A549 (cell line): ENCODE measurements at regions not wholly inside any gene's neighbourhood (a gene's known extent, or its start where the extent isn't known, plus 50 kb on each side); places are given as distances from the start of the nearest gene placed in this dataset.

Source experiments
- ATAC-seq, 2 experiments: fragments of 200-7000 bp in 1 of 2; fragments of >200 bp in 1 of 2; cut with Nextera tagmentation in 1 of 2; cut with Tn5 transposase in 1 of 2; 3 replicates each; pipeline versions ENCODE4 v1.8.0 to v1.9.1; 2018 to 2020; ENCODE audit warnings: mild to moderate bottlenecking in 1 of 2, moderate library complexity in 1 of 2
- CTCF ChIA-PET: fragments of 300-600 bp; sonication (Branson Sonifier 250); formaldehyde crosslinking; extraction: SDS; loops from one replicate; lab custom pipeline; 2021; ENCODE audit warnings: antibody characterized with exemption, inconsistent platforms; lab: Yijun Ruan, JAX
- POLR2A ChIA-PET: fragments of 350-600 bp; formaldehyde crosslinking; extraction: SDS; loops from one replicate; lab custom pipeline; 2021; ENCODE audit warnings: antibody characterized with exemption, inconsistent platforms; lab: Yijun Ruan, JAX
- DNase-seq, 2 experiments: peaks; one replicate each; pipeline versions ENCODE4 v3.0.0 to v3.0.0-alpha.2; 2011 to 2016; ENCODE audit warnings: low read depth in 1 of 2, low spot score in 1 of 2
- FAIRE-seq: peaks from 2 replicates; lab custom pipeline; 2011; peaks lifted over from hg19 to GRCh38; lab: Jason Lieb, UNC
- H3K27ac ChIP-seq, 2 experiments: fragments of >200 bp; sonication (Bioruptor Twin); formaldehyde crosslinking; 3 replicates each; pipeline ENCODE4 v1.5.1; 2016 to 2017
- H3K4me1 ChIP-seq: fragments of >200 bp; sonication (Bioruptor Twin); formaldehyde crosslinking; 3 replicates; pipeline ENCODE4 v1.6.1; 2016
- H3K4me2 ChIP-seq: fragments of >200 bp; sonication (Bioruptor Twin); formaldehyde crosslinking; 3 replicates; pipeline ENCODE4 v1.6.1; 2016
- H3K4me3 ChIP-seq: fragments of >200 bp; sonication (Bioruptor Twin); formaldehyde crosslinking; 3 replicates; pipeline ENCODE4 v1.5.1; 2016
- H3K9me3 ChIP-seq: fragments of >200 bp; sonication (Bioruptor Twin); formaldehyde crosslinking; 3 replicates; pipeline ENCODE4 v1.6.1; 2016
- BHLHE40 ChIP-seq: IDR thresholded peaks from 2 replicates; pipeline ENCODE4 v1.6.1; 2012; ENCODE audit warnings: low read depth, low read length, inconsistent platforms
- EHF ChIP-seq: fragments of 250-450 bp; sonication (Bioruptor Pico); IDR thresholded peaks from 2 replicates; pipeline ENCODE4 v1.5.0; 2020; ENCODE audit warnings: mild to moderate bottlenecking
- EP300 ChIP-seq, 2 experiments: fragments of >200 bp; sonication (Bioruptor Twin); formaldehyde crosslinking; IDR thresholded peaks; 2 replicates in 1 of 2; 3 replicates in 1 of 2; pipeline ENCODE4 v1.6.1; 2016 to 2017
- FOSL2 ChIP-seq, 2 experiments: fragments of 450-650 bp in 1 of 2; fragments of >200 bp in 1 of 2; sonication (Bioruptor Twin) in 1 of 2; formaldehyde crosslinking; IDR thresholded peaks; 2 replicates each; pipeline versions ENCODE4 v1.5.0 to v1.6.1; 2016 to 2020; ENCODE audit warnings: mild to moderate bottlenecking in 1 of 2, moderate library complexity in 1 of 2
- HEYL ChIP-seq: fragments of 250-450 bp; sonication (Bioruptor Pico); IDR thresholded peaks from 2 replicates; pipeline ENCODE4 v1.8.0; 2021; ENCODE audit warnings: mild to moderate bottlenecking, moderate library complexity
- JUN ChIP-seq, 2 experiments: fragments of >200 bp; sonication (Bioruptor Twin); formaldehyde crosslinking; IDR thresholded peaks; 2 replicates in 1 of 2; 3 replicates in 1 of 2; pipeline ENCODE4 v1.6.1; 2016 to 2017
- JUNB ChIP-seq: fragments of >200 bp; sonication (Bioruptor Twin); formaldehyde crosslinking; IDR thresholded peaks from 2 replicates; pipeline ENCODE4 v1.6.1; 2016
- KDM5A ChIP-seq: fragments of 200-600 bp; sonication (generic); IDR thresholded peaks from 2 replicates; pipeline ENCODE4 v1.6.1; 2016; ENCODE audit warnings: antibody characterized with exemption, mild to moderate bottlenecking
- MAZ ChIP-seq: fragments of 150-350 bp; IDR thresholded peaks from 2 replicates; pipeline ENCODE4 v1.6.1; 2014; ENCODE audit warnings: antibody characterized with exemption, low read depth, low read length, borderline replicate concordance
- POLR2AphosphoS2 ChIP-seq: conservative IDR thresholded peaks from 2 replicates; pipeline ENCODE4 v1.6.1; 2012; ENCODE audit warnings: low read length, improper control_type of control experiment, inconsistent platforms
- RAD21 ChIP-seq, 2 experiments: fragments of >200 bp in 1 of 2; sonication (Bioruptor Twin) in 1 of 2; formaldehyde crosslinking in 1 of 2; IDR thresholded peaks in 1 of 2; conservative IDR thresholded peaks in 1 of 2; 2 replicates in 1 of 2; 3 replicates in 1 of 2; pipeline ENCODE4 v1.6.1; 2012 to 2018; ENCODE audit warnings: inconsistent platforms in 1 of 2
- RCOR1 ChIP-seq: fragments of 150-350 bp; IDR thresholded peaks from 2 replicates; pipeline ENCODE4 v1.6.1; 2014; ENCODE audit warnings: antibody characterized with exemption, low read length, low read depth
- RNF2 ChIP-seq: fragments of 200-600 bp; sonication (generic); IDR thresholded peaks from 2 replicates; pipeline ENCODE4 v1.6.1; 2016; ENCODE audit warnings: low read depth, mild to moderate bottlenecking, antibody characterized with exemption, moderate library complexity, borderline replicate concordance
- TFCP2L1 ChIP-seq: fragments of 250-450 bp; sonication (Bioruptor Pico); IDR thresholded peaks from 2 replicates; pipeline ENCODE4 v1.5.0; 2021; ENCODE audit warnings: mild to moderate bottlenecking
- TP53 ChIP-seq: fragments of 250-450 bp; sonication (Bioruptor Pico); IDR thresholded peaks from 2 replicates; pipeline ENCODE4 v1.5.0; 2021; ENCODE audit warnings: mild to moderate bottlenecking, moderate library complexity
- ZC3H11A ChIP-seq: fragments of 450-650 bp; IDR thresholded peaks from 2 replicates; pipeline ENCODE4 v1.6.1; 2014; ENCODE audit warnings: antibody characterized with exemption, mild to moderate bottlenecking
- ZFP36 ChIP-seq: fragments of 450-650 bp; IDR thresholded peaks from 2 replicates; pipeline ENCODE4 v1.6.1; 2014; ENCODE audit warnings: borderline replicate concordance; ENCODE audit not compliant: partially characterized antibody
- ZNF302 ChIP-seq: fragments of 250-450 bp; sonication (Bioruptor Pico); IDR thresholded peaks from 2 replicates; pipeline ENCODE4 v1.9.0; 2021; ENCODE audit warnings: inconsistent platforms, mild to moderate bottlenecking, moderate library complexity
- WGBS: methylation state at CpG from one replicate; pipeline ENCODE4 v1.1.6; 2017; ENCODE audit errors: missing lambda C conversion rate; 5-methylcytosine and 5-hydroxymethylcytosine counted together
- TF ChIP-seq, protein P1 (sequence below): IDR thresholded peaks from 2 replicates; pipeline ENCODE4 v1.6.1; 2012; ENCODE audit warnings: low read depth, borderline replicate concordance
- TF ChIP-seq, protein P2 (sequence below): IDR thresholded peaks from 2 replicates; pipeline ENCODE4 v1.6.1; 2012
- TF ChIP-seq, protein P3 (sequence below): fragments of >200 bp; sonication (Bioruptor Twin); formaldehyde crosslinking; IDR thresholded peaks from 3 replicates; pipeline ENCODE4 v1.6.1; 2016
- TF ChIP-seq, protein P4 (sequence below): fragments of 250-450 bp; sonication (Bioruptor Pico); IDR thresholded peaks from 2 replicates; pipeline ENCODE4 v1.5.0; 2021; ENCODE audit warnings: mild to moderate bottlenecking, moderate library complexity, borderline replicate concordance

DNA sequence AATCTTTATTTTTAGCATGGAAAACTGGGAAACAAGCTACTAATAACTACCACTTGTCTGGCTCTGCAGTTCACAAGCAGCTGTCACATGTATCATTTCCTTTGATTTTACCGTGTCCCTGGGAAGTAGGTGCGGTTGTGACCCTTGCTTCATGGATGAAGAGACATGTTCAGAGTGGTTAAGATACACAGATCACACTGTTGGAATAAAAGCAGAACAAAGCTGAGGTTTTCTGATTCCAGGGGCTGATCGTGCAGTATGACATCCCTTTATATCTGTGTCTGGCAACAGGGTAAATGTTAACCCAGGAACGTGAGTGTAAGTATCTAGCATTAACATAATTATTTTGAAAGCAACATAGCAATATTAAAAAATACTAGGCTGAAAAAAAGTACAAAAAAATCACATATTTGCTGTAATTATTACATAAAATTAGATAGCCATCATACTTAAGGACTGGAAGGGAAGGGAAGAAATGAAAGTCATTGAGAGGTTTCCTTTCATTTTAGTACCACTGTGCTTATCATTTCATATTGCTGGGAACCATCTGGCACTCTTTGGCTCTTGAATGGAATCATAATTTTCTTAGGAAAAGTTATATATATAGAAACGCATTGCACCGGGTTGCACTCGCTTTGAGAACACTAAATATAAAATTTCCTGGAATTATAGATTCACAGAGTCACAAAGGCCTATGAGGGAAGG is 62.8 kb upstream of the PAXBP1 start:
- DNase-seq (no peak), FAIRE-seq (no peak)
- no peaks in the 10 kb centered on the region for H3K4me1 ChIP-seq
- POLR2A ChIA-PET: no interaction called here
- TF ChIP-seq FOSL2 (IDR thresholded peaks at IDR 0.05): no peak
- TF ChIP-seq FOSL2 (CRISPR knock-in tag; IDR thresholded peaks at IDR 0.05): no peak
- no peak for TF ChIP-seq EP300 (IDR thresholded peaks at IDR 0.05)
- TF ChIP-seq RCOR1: no peak
- no peak for TF ChIP-seq ZC3H11A
- TF ChIP-seq HEYL (CRISPR knock-in tag): no peak
- no peak for TF ChIP-seq TP53 (CRISPR knock-in tag)
- TF ChIP-seq, protein P1, sequence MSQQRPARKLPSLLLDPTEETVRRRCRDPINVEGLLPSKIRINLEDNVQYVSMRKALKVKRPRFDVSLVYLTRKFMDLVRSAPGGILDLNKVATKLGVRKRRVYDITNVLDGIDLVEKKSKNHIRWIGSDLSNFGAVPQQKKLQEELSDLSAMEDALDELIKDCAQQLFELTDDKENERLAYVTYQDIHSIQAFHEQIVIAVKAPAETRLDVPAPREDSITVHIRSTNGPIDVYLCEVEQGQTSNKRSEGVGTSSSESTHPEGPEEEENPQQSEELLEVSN: no peak
- TF ChIP-seq JUNB: no peak
- TF ChIP-seq RAD21 (conservative IDR thresholded peaks at IDR 0.05 in 1 of 2, IDR thresholded peaks at IDR 0.05 in 1 of 2): no peak
- TF ChIP-seq ZFP36: no peak
- TF ChIP-seq, protein P2, sequence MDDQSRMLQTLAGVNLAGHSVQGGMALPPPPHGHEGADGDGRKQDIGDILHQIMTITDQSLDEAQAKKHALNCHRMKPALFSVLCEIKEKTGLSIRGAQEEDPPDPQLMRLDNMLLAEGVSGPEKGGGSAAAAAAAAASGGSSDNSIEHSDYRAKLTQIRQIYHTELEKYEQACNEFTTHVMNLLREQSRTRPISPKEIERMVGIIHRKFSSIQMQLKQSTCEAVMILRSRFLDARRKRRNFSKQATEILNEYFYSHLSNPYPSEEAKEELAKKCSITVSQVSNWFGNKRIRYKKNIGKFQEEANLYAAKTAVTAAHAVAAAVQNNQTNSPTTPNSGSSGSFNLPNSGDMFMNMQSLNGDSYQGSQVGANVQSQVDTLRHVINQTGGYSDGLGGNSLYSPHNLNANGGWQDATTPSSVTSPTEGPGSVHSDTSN: no peak
- TF ChIP-seq BHLHE40: no peak
- no peak for TF ChIP-seq RNF2
- TF ChIP-seq MAZ: no peak
- no peak for TF ChIP-seq KDM5A
- TF ChIP-seq ZNF302 (CRISPR knock-in tag): no peak
- TF ChIP-seq, all 56 proteins: peak for 0
- Histone ChIP-seq H3K9me3 (peaks cover 12% of the 10 kb centered on the region; the same call in 2 of the 3 replicates), H3K4me2 (no peak overlapping the region), H3K4me3 (no peak overlapping the region), H3K27ac (no peak overlapping the region)
- ATAC-seq: no peak
- CTCF ChIA-PET: interaction anchor here (1.4 to 3.2 kb wide), 4 partner anchors 106 to 527 kb away, joined by 3 to 24 read pairs (median 6); no protein-coding TSS in a partner anchor
- 58% methylated on average over 7 of the region's 7 CpGs for WGBS

DNA sequence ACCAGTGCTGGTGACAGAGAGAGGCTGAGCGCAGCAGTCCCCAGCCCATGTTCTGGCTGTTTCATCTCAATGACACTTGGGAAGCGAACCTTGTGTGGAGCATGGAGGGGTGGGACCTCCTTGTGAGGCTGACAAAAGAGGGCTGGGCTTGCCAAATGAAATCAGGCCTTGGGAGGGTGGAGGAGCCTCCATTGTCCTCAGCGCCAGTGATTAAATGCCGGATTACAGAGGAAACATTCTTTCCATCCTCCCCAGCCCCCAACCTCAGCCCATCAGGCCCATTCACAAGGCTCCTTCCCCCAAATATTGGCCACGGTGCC is 63.3 kb upstream of the PAXBP1 start:
- FAIRE-seq (no peak), ATAC-seq (no peak), DNase-seq (no peak)
- Histone ChIP-seq H3K4me2 (no peak overlapping the region), H3K4me1 (no peaks in the 10 kb centered on the region)
- 58% methylated on average over 5 of the region's 5 CpGs for WGBS
- TF ChIP-seq EHF (CRISPR knock-in tag) (no peak), POLR2AphosphoS2 (no peak), JUN (IDR thresholded peaks at IDR 0.05) (no peak), TFCP2L1 (no peak)
- TF ChIP-seq, protein P1: no peak
- TF ChIP-seq, protein P3, sequence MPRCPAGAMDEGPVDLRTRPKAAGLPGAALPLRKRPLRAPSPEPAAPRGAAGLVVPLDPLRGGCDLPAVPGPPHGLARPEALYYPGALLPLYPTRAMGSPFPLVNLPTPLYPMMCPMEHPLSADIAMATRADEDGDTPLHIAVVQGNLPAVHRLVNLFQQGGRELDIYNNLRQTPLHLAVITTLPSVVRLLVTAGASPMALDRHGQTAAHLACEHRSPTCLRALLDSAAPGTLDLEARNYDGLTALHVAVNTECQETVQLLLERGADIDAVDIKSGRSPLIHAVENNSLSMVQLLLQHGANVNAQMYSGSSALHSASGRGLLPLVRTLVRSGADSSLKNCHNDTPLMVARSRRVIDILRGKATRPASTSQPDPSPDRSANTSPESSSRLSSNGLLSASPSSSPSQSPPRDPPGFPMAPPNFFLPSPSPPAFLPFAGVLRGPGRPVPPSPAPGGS: no peak
- TF ChIP-seq, protein P4, sequence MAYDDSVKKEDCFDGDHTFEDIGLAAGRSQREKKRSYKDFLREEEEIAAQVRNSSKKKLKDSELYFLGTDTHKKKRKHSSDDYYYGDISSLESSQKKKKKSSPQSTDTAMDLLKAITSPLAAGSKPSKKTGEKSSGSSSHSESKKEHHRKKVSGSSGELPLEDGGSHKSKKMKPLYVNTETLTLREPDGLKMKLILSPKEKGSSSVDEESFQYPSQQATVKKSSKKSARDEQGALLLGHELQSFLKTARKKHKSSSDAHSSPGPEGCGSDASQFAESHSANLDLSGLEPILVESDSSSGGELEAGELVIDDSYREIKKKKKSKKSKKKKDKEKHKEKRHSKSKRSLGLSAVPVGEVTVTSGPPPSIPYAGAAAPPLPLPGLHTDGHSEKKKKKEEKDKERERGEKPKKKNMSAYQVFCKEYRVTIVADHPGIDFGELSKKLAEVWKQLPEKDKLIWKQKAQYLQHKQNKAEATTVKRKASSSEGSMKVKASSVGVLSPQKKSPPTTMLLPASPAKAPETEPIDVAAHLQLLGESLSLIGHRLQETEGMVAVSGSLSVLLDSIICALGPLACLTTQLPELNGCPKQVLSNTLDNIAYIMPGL: no peak
- TF ChIP-seq, all 56 proteins: peak for 0
- no peak overlapping the region for H3K4me3 ChIP-seq
- POLR2A ChIA-PET: no interaction called here
- CTCF ChIA-PET: interaction anchor here (0.9 to 2.0 kb wide), 5 partner anchors 9 to 362 kb away, joined by 3 to 8 read pairs (median 3); no protein-coding TSS in a partner anchor
- peaks cover 12% of the 10 kb centered on the region; the same call in 2 of the 3 replicates for H3K9me3 ChIP-seq
- H3K27ac ChIP-seq: no peak overlapping the region
